NCI-H1048 (cell line): ENCODE measurements at regions not wholly inside any gene's neighbourhood (a gene's known extent, or its start where the extent isn't known, plus 50 kb on each side); places are given as distances from the start of the nearest gene placed in this dataset.

ENCODE experiments used
- DNase-seq: peaks from one replicate; lab custom pipeline; 2025; lab: John Stamatoyannopoulos, UW

DNA sequence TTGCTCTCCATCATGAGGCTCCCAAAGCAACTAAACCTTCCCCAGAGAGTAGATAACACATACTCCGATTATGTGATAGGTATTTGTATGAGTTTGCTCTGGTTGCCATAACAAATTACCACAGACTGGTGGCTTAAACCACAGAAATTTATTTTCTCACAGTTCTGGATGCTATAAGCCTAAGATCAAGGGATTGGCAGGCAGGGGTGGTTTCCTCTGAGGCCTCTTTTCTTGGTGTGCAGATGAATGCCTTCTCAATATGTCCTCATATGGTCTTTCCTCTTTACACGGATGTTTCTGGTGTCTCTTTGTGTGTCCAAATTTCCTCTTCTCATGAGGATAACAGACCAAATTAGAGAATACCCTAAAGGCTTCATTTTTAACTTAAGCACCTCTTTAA is 285.8 kb upstream of the GRIP1 start:
- DNase-seq, result no peak

DNA sequence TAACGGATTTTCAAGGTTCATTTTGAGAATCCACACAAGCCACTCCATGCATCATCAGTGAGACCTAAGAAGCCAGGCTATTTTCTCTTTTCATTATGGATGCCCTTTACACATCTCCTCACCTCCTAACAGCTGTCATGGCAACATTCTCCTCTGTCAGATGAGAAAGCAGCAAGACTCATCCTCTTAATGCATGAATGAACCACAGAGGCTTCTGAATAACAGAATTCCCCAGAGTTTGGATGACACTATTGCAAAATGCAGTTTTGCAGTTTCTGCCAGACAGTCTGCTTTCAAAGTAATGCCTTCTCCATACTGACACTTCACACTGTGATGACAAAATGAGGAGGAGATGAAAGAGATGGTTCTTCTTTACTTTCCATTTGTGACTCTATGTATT is 286.7 kb upstream of the GRIP1 start:
- no peak for DNase-seq

DNA sequence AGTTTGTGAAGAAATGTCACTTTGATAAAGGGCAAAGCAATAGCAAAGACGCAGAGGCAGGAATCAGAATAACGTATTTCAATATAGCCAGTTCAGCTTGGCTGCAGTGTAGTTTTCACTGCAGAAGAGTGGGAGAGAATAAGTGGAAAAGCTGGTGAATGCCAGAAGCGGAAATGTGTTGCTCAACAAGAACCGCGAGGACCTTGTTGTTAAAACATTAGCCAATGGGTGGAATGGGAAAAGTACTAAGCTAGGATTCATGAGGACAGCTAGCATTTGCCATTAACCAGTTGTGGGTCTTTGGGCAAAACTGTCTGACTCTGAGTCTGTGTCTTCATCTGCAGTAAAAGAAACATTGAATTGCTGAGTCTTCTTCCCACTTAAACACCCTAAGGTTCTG is 292.9 kb upstream of the GRIP1 start:
- no peak for DNase-seq

DNA sequence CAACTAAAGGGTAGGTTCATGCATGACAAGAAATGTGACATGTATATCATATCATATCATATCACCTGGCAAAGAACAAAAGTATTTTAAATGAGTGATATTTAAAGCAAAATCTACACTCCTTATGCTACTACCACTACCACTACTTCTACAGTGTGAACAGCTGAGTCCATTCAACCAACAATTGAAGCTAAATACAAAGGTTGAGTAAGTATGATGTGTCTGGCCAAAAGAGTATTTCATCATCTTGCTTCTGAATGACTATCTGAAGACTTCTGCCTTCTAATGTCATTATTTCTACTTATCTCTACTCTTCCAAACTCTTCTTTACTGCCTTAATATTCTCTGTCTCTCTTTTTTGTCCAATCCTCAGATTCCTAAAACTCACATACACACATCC is 292.6 kb upstream of the CAND1 start:
- no peak for DNase-seq

DNA sequence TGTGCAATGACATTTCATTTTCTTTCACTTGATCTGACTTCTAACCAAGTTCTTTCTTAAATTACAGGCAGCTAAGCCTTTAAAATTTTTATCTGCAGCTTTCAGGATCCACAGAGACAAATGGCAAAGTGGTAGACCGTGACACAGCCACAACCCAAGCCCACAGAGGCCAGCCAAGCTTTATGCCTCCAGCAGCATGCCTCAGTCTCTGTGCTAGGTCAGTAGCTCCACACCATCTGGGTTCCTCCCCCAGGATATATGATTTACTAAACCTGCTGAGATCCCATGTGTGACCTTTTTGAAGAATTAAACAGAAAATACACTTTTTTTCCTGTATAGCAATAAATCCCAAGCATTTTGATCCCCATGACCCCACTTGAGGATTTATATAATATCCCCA is 290.4 kb upstream of the CAND1 start:
- no peak for DNase-seq

DNA sequence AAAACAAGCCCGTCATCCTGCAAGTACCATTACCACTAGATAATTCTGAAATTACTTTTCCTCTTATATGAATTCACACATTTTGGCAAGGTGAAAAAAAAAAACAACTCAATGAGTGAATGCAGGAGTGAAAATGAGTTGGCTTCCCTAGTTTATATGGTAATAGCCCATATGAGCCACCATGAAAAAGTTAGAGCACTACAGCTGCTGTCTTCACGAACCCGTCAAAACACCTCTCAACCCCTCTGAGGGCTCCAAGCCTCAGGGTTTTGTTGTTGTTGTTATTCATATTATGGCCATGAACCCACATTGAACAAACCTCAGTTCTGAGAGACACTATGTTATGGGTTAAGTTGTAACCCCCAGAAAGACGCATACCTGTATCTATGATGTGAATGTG is 289.9 kb upstream of the CAND1 start:
- DNase-seq, result no peak

DNA sequence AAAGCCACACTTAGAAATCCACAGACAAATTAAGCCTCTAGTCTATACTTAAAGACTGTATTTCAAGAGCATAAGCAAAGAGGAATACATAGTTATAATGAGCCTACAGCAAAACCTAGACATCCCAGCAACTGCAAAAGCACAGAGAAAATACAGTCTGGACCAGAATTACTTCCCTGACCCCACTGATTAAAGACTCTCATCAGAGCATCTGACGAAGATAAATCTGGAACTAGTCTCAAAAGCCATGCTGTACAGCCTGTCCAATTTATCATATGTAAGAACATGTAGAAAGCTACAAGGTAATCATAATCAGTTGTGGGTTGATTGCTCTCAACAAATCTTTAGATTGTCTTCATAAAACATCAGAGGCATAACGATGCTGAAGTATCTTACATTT is 285.1 kb upstream of the CAND1 start:
- no peak for DNase-seq

DNA sequence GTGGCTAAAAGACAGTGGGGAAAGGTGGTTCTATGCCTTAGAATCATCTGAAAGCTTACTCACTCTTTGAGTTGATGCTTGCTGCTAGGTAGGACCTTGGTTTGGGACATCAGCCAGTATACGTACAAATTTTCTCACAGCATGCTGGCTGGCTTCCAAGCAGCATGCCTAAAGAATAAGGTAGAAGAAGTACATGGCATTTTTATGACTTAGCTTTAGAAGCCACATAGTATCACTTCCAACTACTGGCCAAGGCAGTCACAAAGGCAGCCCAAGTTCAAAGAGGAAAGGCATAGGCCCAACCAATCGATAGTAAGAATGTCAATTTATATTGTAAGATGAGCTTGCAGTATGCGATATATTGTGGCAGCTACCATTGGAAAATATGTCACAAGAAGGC is 284.2 kb upstream of the CAND1 start:
- DNase-seq, result no peak

DNA sequence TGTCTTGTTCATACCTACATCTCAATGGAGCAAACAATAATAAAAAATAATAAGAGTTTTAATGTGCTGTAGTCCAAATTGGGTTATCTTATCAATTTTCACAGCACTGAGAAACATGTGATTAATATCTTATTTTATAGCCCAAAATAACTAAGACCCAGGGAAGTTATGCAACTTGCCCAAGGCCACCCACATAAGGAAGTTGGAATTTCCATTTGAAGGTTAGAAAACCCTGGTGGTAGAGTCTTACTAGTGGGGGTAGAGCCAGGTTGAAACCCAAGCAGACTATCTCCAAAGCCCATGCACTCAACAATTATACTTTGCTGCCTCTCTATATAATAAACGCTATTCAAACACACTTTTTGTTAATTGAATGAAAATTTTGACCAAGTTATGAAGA is 270.0 kb upstream of the CAND1 start:
- no peak for DNase-seq

DNA sequence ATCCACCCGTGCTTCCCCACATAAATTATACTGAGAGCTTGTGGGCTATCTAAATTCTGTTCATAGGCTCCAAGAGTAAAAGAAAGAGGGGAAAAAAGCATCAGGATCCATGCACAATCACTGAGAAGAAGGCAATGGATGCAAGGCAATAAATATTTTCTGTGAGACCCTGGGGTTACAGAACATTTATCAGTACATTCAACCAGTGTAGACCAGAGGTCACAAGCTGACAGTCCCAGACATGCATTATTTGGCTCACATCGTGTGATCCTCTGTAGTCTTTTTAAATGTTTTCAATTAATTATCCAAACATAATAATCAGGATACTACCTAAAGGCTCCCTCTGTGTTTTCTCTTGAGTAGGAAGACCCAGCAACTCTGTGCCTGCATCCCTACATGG is 267.9 kb upstream of the CAND1 start:
- DNase-seq, result no peak

DNA sequence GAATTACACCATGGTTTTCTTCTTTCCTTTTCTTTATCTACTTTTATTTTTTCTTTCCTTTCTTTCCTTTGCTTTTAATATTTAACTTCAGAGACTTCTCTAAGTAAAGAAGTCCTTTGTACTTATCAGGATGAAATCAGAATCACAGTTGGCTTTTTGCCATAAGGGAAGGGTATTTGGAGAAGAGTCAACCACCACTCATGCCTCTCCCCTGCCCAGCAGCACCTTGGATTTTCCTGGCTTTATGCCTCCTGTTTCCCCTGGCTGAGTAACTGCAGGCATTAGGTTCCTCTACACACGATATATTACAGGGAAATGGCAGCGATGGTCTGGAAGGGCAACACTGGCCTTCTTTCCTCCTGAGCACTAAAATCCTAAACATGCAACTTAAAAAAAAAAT is 266.4 kb upstream of the CAND1 start:
- DNase-seq, result no peak

DNA sequence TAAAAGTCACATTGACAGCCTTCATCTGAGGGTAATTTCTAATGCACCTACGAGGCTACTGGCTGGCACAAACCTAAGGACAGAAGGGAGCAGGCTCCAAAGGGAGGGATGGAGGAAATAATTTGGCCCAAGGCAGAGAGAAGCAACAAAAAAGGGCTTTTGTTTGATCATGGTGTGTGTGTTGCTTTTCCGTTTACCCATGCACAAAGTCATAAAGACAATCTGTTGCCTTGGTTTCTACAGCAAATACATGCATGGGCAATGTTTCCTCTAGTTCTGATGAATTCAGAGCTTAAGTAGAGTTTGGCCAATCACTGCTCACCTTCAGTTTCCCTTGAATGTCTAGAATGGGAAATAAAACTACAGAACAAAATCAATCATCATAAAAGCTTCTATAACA is 262.5 kb upstream of the CAND1 start:
- no peak for DNase-seq

DNA sequence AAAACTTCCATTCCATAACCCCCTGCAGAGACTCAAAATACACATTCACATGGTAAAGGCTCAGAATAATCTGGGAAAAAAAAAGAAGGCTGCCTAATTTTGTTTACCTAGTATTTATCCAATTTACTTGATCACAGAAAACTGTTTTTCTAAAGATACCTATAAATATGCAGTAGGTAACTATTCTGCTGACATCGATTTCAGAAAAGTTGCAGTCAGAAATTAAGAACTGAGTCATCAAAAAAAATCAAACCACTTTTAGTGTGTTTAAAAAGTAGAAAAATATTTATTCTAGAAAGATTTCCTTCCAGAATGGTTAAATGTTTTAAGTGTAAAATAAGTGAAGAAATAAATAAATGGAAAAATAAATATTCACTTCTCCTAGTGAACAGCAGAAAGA is 254.5 kb upstream of the CAND1 start:
- no peak for DNase-seq

DNA sequence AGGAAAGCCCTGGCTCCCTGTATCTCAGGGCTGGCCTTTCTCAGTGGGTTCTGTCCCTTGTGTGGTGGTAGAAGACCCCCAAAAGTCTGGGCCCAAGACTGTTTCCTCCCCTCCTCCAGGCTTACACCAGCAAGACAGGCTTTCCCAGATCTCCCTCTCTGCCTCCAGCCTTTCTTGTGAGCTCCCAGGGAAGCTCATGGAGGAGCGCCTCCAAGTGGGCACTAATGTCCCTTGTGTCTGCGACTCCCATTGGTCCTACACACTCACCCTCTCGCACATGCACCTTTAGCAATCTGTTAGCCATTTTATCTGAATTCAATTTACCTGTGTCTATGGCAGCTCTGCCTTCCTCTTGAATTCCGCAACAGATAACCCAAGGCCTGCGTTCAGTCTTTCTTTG is 251.1 kb upstream of the CAND1 start:
- DNase-seq, result no peak

DNA sequence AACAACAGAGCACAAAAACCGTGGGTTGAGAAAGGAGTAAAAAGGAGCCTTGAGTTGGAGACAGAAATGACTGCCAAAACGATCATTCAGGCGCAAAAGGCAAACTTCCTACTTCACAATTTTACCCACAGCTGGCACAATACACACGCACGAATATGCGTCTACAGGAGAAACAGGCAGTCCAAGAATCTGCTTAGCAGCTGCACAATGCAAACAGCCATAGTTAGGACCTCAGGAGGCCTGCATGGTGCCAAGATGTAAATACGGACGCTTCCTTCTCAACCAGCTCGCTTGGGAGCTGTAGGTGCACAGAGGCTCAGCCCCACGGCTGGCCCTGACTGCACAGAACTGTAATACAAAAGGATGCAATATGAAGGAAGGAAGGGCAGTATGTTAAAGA is 250.1 kb upstream of the CAND1 start:
- no peak for DNase-seq

DNA sequence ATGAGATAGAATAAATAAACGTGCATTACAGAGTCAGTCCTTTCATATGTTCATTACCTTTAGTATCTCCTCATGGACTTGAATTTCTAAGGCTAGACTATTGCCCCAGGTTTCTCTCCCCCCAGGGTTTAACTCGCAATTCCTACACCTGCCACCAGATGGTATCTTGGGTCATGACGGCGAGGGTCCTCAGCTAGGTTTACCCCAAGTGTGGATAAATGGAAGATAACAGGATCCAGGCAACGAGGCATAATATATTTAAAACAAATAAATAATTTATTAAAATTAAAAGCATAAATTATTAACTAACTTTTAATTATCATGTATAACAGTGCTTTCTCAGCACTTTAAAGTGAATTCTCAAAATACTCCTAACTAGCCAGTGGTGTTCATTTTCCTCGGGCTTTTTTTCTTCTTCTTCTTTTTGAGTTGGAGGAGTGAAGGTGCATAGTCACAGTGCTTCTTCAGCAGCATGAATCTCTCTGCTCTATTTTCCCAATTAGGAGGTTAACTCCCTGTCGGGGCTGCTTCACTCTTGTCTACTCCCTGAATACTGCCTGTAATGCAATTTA is 243.5 kb upstream of the CAND1 start:
- no peak for DNase-seq

DNA sequence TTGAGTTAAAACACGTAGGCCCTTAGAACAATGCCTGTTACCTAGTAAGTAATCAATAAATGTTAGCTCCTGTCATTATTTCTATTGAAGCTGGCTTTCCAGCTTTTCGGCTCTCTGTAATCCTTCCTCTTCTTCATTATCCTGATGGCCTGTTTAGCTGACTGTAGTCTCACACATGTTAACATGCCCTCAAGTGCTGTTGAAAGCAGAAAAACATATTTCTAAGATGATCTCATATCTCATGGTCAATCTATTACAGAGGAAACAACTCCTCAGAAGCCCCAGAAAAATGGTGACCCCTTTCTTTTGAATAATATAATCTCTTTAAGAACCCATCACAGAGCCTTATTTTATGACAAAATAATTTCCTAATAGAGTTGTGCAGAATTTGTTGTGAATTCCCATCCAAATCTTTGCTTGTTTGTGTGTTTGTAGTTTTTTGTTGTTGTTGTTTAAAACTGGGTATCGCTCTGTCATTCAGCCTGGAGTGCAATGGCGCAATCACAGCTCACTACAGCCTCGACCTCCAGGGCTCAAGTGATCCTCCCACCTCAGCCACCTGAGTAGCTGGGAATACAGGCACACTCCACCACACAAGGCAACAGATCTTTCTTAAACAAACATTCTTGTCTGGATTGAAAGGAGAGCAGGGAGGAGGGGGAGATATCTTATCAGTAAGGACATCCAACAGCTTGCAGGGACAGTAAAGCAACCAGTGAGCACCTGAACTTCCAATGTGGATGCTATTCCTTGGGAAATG is 242.5 kb upstream of the CAND1 start:
- no peak for DNase-seq

DNA sequence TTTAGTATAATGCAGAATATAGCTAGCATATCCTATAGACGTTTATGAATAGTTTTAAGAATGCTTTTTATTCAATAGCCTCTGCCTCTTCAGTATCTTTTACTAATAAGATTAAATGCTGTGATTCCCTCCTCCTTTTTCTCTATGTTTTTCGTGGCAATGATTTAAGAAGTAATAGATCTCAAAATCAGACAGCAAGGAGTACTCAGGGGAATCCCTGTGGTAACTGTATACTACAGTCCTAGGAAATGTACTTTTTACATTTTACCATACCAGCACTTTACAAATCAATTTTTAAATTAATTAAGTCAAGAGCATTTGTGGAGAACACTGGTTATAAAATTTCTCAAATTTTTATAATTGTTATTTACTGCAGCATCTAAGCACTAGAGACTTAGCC is 240.6 kb upstream of the CAND1 start:
- no peak for DNase-seq

DNA sequence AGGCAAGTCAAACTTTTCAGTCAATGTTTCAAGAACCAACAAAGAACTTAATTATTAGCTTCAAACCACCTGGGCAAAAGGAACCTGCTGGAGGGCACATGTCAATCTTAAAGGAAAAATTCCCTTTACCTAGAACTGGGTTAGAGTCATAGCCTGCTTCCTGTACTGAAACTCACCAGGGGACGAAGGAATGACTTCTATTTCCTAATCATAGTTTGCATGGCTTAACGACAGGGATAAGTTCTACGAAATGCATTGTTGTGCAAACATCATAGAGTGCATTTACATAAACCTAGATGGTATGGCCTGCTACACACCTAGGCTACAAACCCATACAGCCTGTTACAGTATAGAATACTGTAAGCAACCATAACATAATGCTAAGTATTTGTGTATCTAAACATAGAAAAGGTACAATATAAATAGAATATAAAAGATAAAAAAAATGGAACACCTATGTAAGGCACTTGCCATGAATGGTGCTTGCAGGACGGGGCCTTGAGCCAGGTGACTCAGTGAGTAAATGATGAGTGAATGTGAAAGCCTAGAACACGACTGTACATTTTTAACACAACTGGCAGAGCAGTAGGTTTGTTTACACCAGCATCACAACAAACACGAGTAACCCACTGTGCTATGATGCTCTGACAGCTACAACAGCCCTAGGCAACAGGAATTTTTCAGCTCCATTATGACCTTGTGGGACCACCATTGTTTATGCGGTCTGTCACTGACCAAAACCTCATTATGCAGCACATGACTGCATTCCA is 234.9 kb upstream of the CAND1 start:
- DNase-seq, result no peak

DNA sequence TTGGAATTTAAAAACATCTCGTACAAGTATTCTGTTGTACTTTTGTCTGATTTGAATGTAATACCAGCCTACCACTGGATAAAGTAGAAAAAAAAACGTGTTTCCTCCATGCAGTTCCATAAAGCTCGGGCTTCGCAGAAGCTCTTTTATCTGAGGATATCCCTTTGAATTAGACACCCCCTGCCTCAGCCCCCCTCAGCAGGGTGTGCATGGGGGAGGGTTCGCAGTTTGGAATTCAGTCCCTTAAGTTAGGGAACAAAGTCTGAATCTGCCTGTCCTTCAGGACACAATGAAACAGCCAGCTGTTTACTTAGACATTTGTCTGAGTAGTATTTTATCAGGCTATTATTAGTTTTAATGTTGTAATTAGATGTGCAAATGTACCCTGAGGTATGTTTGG is 234.0 kb upstream of the CAND1 start:
- no peak for DNase-seq

DNA sequence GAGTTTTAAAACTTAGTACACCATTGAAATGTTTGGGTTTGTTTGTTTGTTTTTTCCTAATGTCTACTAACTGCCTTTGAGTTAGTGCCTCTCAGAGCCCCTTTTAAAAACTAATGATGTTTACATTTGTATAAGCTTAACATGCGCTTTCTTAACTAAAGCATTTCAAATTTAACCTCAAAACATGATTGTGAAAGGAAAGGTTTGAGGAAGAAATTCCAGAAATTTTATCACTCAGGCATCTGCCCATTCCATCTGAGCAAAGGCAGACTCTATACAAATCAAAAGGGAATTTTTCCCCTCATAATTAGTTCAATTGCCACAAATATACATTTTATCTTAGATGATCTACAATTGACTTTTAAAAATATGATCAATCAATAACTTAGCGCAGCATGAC is 230.7 kb upstream of the CAND1 start:
- DNase-seq, result no peak

DNA sequence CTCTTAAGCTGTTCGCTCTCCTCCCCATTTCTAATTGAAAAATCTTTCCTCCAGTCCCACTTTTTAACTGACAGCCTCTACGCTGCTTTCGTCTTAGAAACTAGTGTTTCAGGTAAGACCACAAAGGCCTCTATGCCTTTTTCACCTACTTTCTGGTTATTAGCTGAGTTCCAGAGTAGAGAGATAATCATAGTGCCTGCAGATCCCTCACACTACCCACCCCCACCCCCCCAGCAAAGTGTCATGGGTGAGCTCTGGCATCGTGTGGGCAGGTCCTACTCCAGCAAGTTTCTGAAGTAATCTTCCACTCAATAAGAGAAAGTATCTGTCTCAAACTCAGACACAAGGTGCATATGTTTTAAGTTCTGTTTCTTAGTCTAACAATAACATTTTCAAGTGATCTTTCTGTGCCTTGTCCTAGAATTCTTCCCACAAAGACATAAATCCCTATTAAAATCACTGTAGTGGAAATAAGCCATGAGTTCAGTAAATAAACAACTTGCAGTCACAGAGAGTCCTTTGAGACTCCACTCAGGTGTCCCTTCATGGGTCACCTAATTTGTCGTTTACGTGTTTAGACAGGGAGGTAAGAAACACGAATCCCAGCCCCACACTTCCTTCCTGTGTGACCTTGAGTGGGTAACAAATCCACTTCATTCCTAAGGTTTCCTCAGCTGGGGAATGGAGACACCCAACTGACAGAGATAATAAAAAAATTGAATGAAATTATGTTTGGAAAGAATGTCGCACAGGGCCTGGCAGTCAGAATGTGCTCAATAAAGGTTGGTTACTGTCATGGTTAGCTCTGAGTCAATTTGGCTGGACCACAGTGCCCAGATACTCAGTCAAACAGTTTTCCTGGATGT is 228.9 kb upstream of the CAND1 start:
- DNase-seq, result no peak

DNA sequence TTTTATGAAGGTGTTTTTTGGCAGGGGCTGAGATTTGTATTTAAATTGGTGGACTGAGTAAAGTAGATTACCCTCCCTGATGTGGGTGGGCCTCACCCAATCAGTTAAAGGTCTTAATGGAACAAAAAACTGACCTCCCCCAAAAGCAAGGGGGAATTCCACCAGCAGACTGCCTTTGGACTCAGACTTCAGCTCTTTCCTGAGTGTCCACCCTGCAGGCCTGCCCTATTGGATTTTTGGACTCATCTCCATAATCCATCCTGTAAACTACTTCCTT is 228.4 kb upstream of the CAND1 start:
- no peak for DNase-seq
